ENCODE measurements at regions not wholly inside any gene's neighbourhood (a gene's known extent, or its start where the extent isn't known, plus 50 kb on each side); places are given as distances from the start of the nearest gene placed in this dataset.

DNA sequence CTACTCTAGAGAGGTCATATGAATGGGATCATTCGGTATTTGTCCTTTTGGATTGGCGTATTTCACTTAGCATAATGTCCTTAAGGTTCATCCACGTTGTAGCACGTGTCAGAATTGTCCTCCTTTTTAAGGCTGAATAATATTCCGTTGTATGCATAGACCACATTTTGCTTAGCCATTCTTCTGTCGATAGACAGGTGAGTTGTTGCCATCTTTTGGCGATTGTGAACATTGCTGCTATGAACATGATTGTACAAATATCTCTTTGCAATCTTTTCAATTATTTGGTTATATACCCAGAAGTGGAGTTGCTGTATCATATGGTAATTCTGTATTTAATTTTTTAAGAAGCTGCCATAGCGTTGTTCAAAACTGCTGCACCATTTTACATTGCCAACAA, 52.4 kb upstream of the GOLGA8J start:
- Histone ChIP-seq H3K4me3 (ENCODE audit: low read depth, low read length) (no peak overlapping the region), H2AFZ (ENCODE audit: low read length, unreplicated experiment) (no peak overlapping the region), H3K36me3 (ENCODE audit: insufficient read depth, low read length) (no peaks in the 10 kb centered on the region), H3K27ac (ENCODE audit: low read depth, low read length) (no peak overlapping the region), H3K79me2 (ENCODE audit: control insufficient read depth, insufficient read depth, low read length, unreplicated experiment) (no peaks in the 10 kb centered on the region), H3K4me1 (ENCODE audit: control insufficient read depth, insufficient read depth, low read length, unreplicated experiment) (peaks cover 4% of the 10 kb centered on the region), H3K27me3 (ENCODE audit: insufficient read depth, low read length) (peaks cover 5% of the 10 kb centered on the region; the same call in 1 of the 2 replicates)

GRCh38 chr15:30023798-30024295, 58.9 kb upstream of the GOLGA8J start:
- Histone ChIP-seq H3K27me3 (ENCODE audit: insufficient read depth, low read length) (peaks cover 9% of the 10 kb centered on the region; the same call in 1 of the 2 replicates), H3K4me3 (ENCODE audit: low read depth, low read length) (no peak overlapping the region), H3K27ac (ENCODE audit: low read depth, low read length) (no peak overlapping the region), H3K36me3 (ENCODE audit: insufficient read depth, low read length) (no peaks in the 10 kb centered on the region), H2AFZ (ENCODE audit: low read length, unreplicated experiment) (no peak overlapping the region), H3K4me1 (ENCODE audit: control insufficient read depth, insufficient read depth, low read length, unreplicated experiment) (peaks cover 12% of the 10 kb centered on the region), H3K79me2 (ENCODE audit: control insufficient read depth, insufficient read depth, low read length, unreplicated experiment) (no peaks in the 10 kb centered on the region)

DNA sequence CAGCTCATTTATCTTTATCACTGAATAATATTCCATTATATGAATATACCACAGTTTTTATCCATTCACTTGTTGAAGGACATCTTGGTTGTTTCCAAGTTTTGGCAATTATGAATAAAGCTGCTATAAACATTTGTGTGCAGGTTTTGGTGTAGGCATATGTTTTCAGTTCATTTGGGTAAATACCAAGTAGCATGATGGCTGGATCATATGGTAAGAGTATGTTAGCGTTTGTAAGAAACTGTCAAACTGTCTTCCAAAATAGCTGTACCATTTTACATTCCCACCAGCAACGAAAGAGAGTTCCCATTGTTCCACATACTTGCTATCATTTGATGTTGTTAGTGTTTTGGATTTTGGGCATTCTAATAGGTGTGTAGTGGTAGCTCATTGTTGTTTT, 72.0 kb upstream of the GOLGA8J start:
- no peaks in the 10 kb centered on the region for H3K36me3 ChIP-seq (ENCODE audit: insufficient read depth, low read length)
- peaks cover 22% of the 10 kb centered on the region for H3K27me3 ChIP-seq (ENCODE audit: insufficient read depth, low read length)
- no peak overlapping the region for H3K27ac ChIP-seq (ENCODE audit: low read depth, low read length)
- H3K4me1 ChIP-seq (ENCODE audit: control insufficient read depth, insufficient read depth, low read length, unreplicated experiment), result no peaks in the 10 kb centered on the region
- H3K79me2 ChIP-seq (ENCODE audit: control insufficient read depth, insufficient read depth, low read length, unreplicated experiment), result no peaks in the 10 kb centered on the region
- H3K4me3 ChIP-seq (ENCODE audit: low read depth, low read length), result no peak overlapping the region
- H2AFZ ChIP-seq (ENCODE audit: low read length, unreplicated experiment), result no peak overlapping the region

- Histone ChIP-seq H3K79me2 (ENCODE audit: control insufficient read depth, insufficient read depth, low read length, unreplicated experiment) (no peaks in the 10 kb centered on the region), H3K27ac (ENCODE audit: low read depth, low read length) (no peak overlapping the region), H3K27me3 (ENCODE audit: insufficient read depth, low read length) (peaks cover 21% of the 10 kb centered on the region), H3K36me3 (ENCODE audit: insufficient read depth, low read length) (no peaks in the 10 kb centered on the region), H3K4me3 (ENCODE audit: low read depth, low read length) (no peak overlapping the region), H3K4me1 (ENCODE audit: control insufficient read depth, insufficient read depth, low read length, unreplicated experiment) (no peaks in the 10 kb centered on the region), H2AFZ (ENCODE audit: low read length, unreplicated experiment) (no peak overlapping the region)
These were observed 74.6 kb upstream of the GOLGA8J start for GRCh38 chr15:30008156-30008555.

GRCh38 chr15:30001602-30002001, 81.2 kb upstream of the GOLGA8J start:
- no peak overlapping the region for H3K4me3 ChIP-seq (ENCODE audit: low read depth, low read length)
- no peaks in the 10 kb centered on the region for H3K79me2 ChIP-seq (ENCODE audit: control insufficient read depth, insufficient read depth, low read length, unreplicated experiment)
- H3K36me3 ChIP-seq (ENCODE audit: insufficient read depth, low read length), result no peaks in the 10 kb centered on the region
- no peak overlapping the region for H2AFZ ChIP-seq (ENCODE audit: low read length, unreplicated experiment)
- no peak overlapping the region for H3K27ac ChIP-seq (ENCODE audit: low read depth, low read length)
- H3K4me1 ChIP-seq (ENCODE audit: control insufficient read depth, insufficient read depth, low read length, unreplicated experiment), result no peaks in the 10 kb centered on the region
- H3K27me3 ChIP-seq (ENCODE audit: insufficient read depth, low read length), result peaks cover 17% of the 10 kb centered on the region

DNA sequence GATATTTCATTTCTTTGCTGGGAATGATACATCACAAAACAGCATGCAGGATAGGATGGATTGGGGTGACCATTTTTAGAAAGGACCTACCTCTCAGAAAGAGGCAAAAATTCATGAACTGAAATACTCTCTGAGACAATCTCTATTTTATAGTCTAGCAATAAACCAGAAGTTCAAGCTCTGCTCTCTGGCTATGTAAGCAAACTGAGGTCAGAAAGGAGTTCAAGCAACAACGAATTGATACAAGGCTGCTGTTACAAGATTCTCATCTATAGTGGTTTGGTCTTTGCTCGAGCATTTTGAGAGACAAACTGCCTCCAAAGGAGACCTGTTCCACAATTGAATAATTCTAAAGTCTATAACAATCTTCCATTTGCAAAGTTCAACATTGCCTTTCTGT, 84.7 kb upstream of the GOLGA8J start:
- no peak overlapping the region for H2AFZ ChIP-seq (ENCODE audit: low read length, unreplicated experiment)
- H3K4me1 ChIP-seq (ENCODE audit: control insufficient read depth, insufficient read depth, low read length, unreplicated experiment), result no peaks in the 10 kb centered on the region
- H3K79me2 ChIP-seq (ENCODE audit: control insufficient read depth, insufficient read depth, low read length, unreplicated experiment), result no peaks in the 10 kb centered on the region
- no peaks in the 10 kb centered on the region for H3K27me3 ChIP-seq (ENCODE audit: insufficient read depth, low read length)
- H3K36me3 ChIP-seq (ENCODE audit: insufficient read depth, low read length), result no peaks in the 10 kb centered on the region
- H3K4me3 ChIP-seq (ENCODE audit: low read depth, low read length), result no peak overlapping the region
- H3K27ac ChIP-seq (ENCODE audit: low read depth, low read length), result no peak overlapping the region

DNA sequence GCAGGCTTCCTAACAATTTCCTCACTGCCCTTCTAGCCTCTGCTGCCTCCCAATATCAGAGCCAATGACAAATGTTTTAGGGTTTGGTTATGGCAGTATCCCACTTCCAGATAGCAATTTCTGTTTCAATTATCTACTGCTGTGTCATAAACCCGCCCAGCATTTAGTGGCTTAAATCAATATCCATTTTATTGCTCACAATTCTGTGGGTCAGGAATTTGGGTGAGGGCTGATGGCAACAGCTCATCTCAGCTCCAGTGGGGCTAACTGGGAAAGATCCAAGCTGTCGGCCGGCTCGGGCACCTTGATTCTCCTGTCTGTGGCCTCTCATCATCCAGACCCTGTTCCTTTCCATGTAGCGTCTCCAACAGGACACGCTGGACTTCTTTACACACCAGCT, 85.3 kb upstream of the GOLGA8J start:
- H3K27ac ChIP-seq (ENCODE audit: low read depth, low read length), result no peak overlapping the region
- H3K36me3 ChIP-seq (ENCODE audit: insufficient read depth, low read length), result no peaks in the 10 kb centered on the region
- H3K4me1 ChIP-seq (ENCODE audit: control insufficient read depth, insufficient read depth, low read length, unreplicated experiment), result no peaks in the 10 kb centered on the region

DNA sequence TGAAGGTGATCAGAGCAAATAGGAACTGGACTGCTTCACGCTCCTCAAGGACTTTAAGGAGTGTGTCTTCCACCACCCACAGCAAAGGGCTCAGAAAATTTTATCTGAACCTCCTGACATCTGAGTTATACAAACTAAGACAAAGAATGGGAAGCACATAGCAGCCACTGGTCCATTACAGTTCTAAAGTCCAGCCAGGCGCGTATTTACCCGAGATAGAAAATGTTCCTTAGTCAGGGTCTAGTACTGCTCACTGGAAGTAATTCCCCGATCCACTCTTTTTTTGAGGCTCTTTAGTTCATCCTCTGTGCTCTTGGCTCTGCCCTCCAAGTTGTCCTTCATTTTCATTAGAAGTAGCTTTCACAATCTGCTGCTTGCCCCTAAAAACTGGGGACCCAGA, 88.5 kb upstream of the GOLGA8J start:
- no peak overlapping the region for H3K4me3 ChIP-seq (ENCODE audit: low read depth, low read length)
- H3K36me3 ChIP-seq (ENCODE audit: insufficient read depth, low read length), result no peaks in the 10 kb centered on the region
- H3K27ac ChIP-seq (ENCODE audit: low read depth, low read length), result no peak overlapping the region
- H2AFZ ChIP-seq (ENCODE audit: low read length, unreplicated experiment), result peak overlapping the region; percentile 56
- no peaks in the 10 kb centered on the region for H3K27me3 ChIP-seq (ENCODE audit: insufficient read depth, low read length)
- no peaks in the 10 kb centered on the region for H3K79me2 ChIP-seq (ENCODE audit: control insufficient read depth, insufficient read depth, low read length, unreplicated experiment)
- no peaks in the 10 kb centered on the region for H3K4me1 ChIP-seq (ENCODE audit: control insufficient read depth, insufficient read depth, low read length, unreplicated experiment)

More for the DNA sequence above, 85.3 kb upstream of the GOLGA8J start:
- no peak overlapping the region for H3K4me3 ChIP-seq (ENCODE audit: low read depth, low read length)
- H3K79me2 ChIP-seq (ENCODE audit: control insufficient read depth, insufficient read depth, low read length, unreplicated experiment), result no peaks in the 10 kb centered on the region
- no peaks in the 10 kb centered on the region for H3K27me3 ChIP-seq (ENCODE audit: insufficient read depth, low read length)
- H2AFZ ChIP-seq (ENCODE audit: low read length, unreplicated experiment), result no peak overlapping the region

DNA sequence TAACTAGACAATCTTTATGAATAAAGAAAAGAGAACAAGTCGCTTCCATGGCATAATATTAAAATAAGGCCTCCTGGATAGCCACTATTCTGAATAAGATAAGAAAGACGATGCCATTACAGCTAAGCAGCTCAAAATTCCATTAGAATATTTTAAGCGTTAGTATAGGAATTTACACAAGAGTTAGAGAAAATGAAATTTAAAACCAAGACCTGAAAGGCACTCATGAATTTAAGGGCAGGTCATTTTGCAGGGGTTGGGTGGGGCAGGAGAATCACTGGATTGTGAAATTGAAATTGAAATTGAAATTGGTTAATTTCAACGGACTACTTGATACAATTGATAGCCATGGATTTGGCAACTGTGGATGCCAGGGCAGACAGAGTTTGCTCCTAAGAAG, 91.8 kb upstream of the GOLGA8J start:
- Histone ChIP-seq H3K36me3 (ENCODE audit: insufficient read depth, low read length) (no peaks in the 10 kb centered on the region), H3K27me3 (ENCODE audit: insufficient read depth, low read length) (no peaks in the 10 kb centered on the region), H3K4me3 (ENCODE audit: low read depth, low read length) (no peak overlapping the region), H2AFZ (ENCODE audit: low read length, unreplicated experiment) (peak overlapping the region; percentile 7), H3K79me2 (ENCODE audit: control insufficient read depth, insufficient read depth, low read length, unreplicated experiment) (no peaks in the 10 kb centered on the region), H3K27ac (ENCODE audit: low read depth, low read length) (no peak overlapping the region), H3K4me1 (ENCODE audit: control insufficient read depth, insufficient read depth, low read length, unreplicated experiment) (peaks cover 4% of the 10 kb centered on the region)

- Histone ChIP-seq H3K27me3 (ENCODE audit: insufficient read depth, low read length) (no peaks in the 10 kb centered on the region), H3K4me1 (ENCODE audit: control insufficient read depth, insufficient read depth, low read length, unreplicated experiment) (peaks cover 4% of the 10 kb centered on the region), H3K4me3 (ENCODE audit: low read depth, low read length) (no peak overlapping the region), H3K79me2 (ENCODE audit: control insufficient read depth, insufficient read depth, low read length, unreplicated experiment) (no peaks in the 10 kb centered on the region), H3K36me3 (ENCODE audit: insufficient read depth, low read length) (no peaks in the 10 kb centered on the region), H2AFZ (ENCODE audit: low read length, unreplicated experiment) (no peak overlapping the region), H3K27ac (ENCODE audit: low read depth, low read length) (no peak overlapping the region)
These were observed 92.7 kb upstream of the GOLGA8J start for GRCh38 chr15:29990035-29990434.

DNA sequence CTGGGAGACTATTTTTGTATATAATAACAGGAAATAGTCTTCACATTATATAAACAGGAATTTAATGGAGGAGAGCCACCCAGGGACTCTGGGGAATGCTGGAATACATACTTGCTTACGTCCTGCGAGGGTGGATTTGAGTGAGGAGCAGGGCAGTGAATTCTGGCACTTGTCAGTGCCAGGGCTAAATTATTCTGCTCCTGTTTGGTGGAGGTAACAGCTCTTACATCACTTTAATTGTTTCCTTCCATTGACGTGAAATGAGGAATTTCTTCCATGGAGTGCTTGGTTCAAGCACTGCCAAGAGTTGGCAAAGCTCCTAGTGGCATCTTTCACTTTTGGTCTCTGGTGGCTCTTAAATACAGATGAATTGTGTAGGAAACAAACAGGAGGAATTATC, 94.1 kb upstream of the GOLGA8J start:
- Histone ChIP-seq H3K27ac (ENCODE audit: low read depth, low read length) (no peak overlapping the region), H3K36me3 (ENCODE audit: insufficient read depth, low read length) (no peaks in the 10 kb centered on the region), H3K4me1 (ENCODE audit: control insufficient read depth, insufficient read depth, low read length, unreplicated experiment) (peaks cover 4% of the 10 kb centered on the region), H2AFZ (ENCODE audit: low read length, unreplicated experiment) (no peak overlapping the region), H3K4me3 (ENCODE audit: low read depth, low read length) (no peak overlapping the region), H3K27me3 (ENCODE audit: insufficient read depth, low read length) (no peaks in the 10 kb centered on the region), H3K79me2 (ENCODE audit: control insufficient read depth, insufficient read depth, low read length, unreplicated experiment) (no peaks in the 10 kb centered on the region)
